GM21526 (cell line): ENCODE measurements at regions not wholly inside any gene's neighbourhood (a gene's known extent, or its start where the extent isn't known, plus 50 kb on each side); places are given as distances from the start of the nearest gene placed in this dataset.
A peak's percentile ranks its signal among the peaks of the same experiment; 100 is the strongest.
"Not testable (repeated sequence)": the region's sequence is repeated elsewhere in the genome, so short reads cannot be mapped to it uniquely, and the experiment has no call there.

Source experiments
- ATAC-seq: cut with Tn5 transposase; IDR thresholded peaks from one replicate; pipeline ENCODE4 v1.9.1; 2021; ENCODE audit warnings: moderate library complexity; ENCODE audit not compliant: unreplicated experiment, low FRiP score

- ATAC-seq = not testable (repeated sequence)
Observed at GRCh38 chr1:144516172-144516571, 54.7 kb upstream of the NBPF15 start.

GRCh38 chr1:144516906-144517305 lies 55.4 kb upstream of the NBPF15 start:
- not testable (repeated sequence) for ATAC-seq

- not testable (repeated sequence) for ATAC-seq
Observed at GRCh38 chr1:144518439-144518838, 57.0 kb upstream of the NBPF15 start.

- ATAC-seq = not testable (repeated sequence)
Observed at GRCh38 chr1:144519528-144520189, 58.2 kb upstream of the NBPF15 start.

DNA sequence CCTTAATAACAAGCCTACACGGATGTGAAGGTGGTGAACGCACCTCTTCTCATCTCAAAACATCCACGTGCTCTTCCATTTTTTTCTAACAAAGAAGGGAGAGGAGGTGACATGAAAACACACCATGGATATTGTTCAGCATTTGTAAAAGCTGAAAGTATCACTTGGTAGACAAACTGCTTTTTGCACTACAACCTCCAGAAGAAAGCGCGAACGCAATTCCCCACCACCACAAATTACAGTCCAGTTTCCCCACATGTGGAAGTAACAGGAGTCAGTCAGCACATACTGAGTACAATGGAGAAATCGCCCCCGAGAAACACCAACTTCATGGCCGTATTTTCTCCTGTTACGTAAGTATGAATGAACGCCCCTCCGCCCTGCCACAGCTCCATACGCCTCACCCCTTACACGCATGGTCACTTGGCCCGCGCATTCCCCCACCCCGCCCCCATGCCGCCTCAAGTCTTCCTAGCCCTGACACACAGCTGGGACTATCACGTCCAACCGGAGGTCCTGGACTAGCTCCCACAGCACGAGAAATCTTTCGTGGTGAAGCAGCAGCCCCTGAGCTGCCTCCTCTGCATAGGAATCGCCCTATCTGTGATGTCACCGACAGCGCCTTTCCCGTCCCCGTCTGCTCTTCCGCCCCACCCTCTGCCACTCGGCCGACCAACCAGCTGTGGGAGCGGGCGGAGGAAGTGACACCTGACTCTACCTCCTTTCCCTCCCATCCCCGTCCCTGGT lies 62.4 kb upstream of the NBPF15 start:
- peak; percentile 90 for ATAC-seq

- not testable (repeated sequence) for ATAC-seq
Observed at GRCh38 chr1:144532156-144532607, 60.5 kb upstream of the PPIAL4F start.

GRCh38 chr1:144533480-144533879 lies 59.2 kb upstream of the PPIAL4F start:
- ATAC-seq = not testable (repeated sequence)

DNA sequence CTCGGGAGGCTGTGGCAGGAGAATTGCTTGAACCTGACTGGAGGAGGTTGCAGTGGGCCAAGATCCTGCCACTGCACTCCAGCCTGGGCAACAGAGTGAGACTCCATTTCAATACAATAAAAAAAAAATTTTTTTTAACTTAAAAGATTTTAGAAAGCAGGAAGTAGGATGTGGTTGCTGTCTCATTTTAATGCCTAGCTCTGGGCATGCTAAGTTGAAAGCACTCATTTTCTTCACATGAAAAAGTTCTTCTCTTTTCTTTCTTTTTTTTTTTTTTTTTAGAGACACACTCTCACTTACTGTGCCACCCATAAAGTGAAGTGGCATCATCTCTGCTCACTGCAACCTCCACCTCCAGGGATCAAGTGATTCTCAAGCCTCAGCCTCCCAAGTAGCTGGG lies 58.4 kb upstream of the PPIAL4F start:
- not testable (repeated sequence) for ATAC-seq

GRCh38 chr1:144536677-144537076 lies 56.0 kb upstream of the PPIAL4F start:
- ATAC-seq = not testable (repeated sequence)

DNA sequence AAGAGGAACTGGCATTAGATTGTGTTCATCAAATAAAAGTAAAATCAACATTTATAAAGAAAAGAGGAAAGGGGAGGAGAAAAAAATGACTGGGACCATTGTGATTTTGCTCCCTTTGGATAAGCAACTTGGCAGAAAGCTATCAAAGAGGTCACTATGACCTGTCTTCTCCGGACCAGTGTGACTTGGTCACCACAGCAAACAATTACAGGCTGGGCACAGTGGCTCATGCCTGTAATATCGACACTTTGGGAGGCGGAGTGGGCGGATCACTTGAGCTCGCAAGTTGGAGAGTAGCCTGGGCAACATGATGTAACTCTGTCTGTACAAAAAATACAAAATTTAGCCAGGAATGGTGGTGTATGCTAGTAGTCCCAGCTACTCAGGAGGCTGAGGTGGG lies 55.5 kb upstream of the PPIAL4F start:
- not testable (repeated sequence) for ATAC-seq

- ATAC-seq = not testable (repeated sequence)
Observed at GRCh38 chr1:144538736-144539135, 54.0 kb upstream of the PPIAL4F start.

DNA sequence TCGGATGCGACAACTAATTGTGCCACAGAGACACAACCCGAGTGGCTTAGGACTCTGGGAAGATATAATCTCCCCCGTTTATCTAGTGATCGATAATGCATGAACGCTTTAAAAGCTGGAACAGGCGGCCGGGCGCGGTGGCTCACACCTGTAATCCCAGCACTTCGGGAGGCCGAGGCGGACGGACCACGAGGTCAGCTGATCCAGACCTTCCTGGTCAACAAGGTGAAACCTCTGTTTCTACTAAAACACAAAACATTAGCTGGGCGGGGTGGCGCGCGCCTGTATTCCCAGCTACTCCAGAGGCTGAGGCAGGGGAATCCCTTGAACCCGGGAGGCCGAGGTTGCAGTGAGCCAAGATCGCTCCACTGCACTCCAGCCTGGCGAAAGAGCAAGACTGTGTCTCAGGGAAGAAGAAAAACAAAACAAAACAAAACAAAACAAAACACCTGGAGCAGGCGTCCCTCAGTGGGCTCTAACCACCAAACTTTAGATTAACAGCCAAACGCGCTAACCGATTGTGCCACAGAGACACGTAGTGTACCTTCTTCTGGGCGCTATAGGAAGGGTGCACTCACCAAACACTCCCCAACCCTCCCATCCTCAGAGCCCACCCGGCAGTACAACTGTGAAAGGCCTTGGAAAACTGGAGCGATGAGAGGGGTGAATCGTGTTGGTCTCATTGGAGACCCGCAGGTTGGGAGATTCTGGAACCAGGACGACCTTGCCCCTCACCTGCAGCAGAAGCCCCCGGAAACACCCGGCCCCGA lies 53.3 kb upstream of the PPIAL4F start:
- ATAC-seq = not testable (repeated sequence)
